ENCODE measurements at regions not wholly inside any gene's neighbourhood (a gene's known extent, or its start where the extent isn't known, plus 50 kb on each side); places are given as distances from the start of the nearest gene placed in this dataset.
A peak's percentile ranks its signal among the peaks of the same experiment; 100 is the strongest.
"Not testable (repeated sequence)": the region's sequence is repeated elsewhere in the genome, so short reads cannot be mapped to it uniquely, and the experiment has no call there.

DNA sequence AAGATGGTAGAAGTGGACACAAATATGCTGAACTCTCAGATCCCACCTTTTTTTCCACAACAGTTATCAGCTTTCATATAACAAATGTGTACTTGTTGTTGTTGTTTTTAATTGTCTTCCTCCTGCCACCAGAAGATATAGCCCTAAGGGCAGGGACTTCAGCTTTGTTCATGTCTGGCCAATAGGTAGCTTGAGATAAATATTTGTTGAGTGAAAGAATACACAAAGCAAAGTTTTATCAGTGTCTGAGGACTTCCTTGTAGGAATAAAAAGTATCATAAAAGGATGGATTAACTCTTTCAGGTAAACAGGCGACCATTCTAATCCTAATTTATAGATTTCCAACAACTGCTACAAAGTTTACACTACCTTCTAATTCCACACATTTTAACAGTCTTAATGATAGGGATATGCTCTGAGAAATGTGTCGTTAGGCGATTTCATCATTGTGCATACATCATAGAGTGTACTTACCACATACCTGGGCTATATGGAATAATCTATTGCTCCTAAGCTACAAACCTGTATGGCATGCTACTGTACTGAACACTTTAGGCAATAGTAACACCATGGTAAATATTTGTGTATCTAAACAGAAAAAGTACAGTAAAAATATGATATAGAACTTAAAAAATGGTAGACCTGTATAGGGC lies 186.1 kb downstream of the ATOH1 start:
- DNase-seq (ENCODE audit: low spot score): no peak

DNA sequence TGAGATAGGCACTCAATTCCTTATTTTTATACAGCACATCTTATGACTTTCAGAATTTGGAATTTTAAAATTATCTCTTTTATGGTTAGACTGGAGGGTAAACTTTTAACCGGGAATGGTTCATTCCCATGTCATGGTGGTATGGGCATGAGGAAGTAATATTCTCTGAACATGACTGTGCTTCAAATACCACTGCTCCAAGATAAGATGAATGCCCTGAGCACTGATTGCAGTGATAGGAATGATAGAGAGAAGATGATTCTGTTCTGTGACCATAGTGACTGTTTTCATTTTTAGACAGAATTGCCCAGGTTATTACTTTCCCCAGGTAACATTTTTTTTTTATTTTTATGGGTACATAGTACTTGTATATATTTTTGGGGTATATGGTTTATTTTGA lies 187.4 kb downstream of the ATOH1 start:
- no peak for DNase-seq (ENCODE audit: low spot score)

DNA sequence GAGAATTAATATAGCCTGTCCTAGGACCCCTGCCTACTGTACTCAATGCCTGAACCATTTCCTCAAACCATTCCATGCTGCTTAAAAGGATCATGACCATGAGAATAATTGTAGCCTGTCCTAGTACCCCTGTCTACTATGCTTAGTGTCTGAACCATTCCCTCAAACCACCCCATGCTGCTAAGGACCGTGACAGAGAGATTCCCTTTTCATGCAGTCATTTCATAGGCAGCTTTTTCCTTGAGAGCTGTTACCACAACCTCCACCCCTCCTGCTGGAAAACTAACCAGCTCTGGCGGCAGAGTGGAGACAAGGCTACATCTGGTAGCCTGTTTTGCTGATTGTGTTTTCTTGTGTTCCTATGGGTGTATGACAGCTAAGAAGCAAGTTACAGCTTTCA lies 174.9 kb upstream of the SMARCAD1 start:
- no peak for DNase-seq (ENCODE audit: low spot score)

DNA sequence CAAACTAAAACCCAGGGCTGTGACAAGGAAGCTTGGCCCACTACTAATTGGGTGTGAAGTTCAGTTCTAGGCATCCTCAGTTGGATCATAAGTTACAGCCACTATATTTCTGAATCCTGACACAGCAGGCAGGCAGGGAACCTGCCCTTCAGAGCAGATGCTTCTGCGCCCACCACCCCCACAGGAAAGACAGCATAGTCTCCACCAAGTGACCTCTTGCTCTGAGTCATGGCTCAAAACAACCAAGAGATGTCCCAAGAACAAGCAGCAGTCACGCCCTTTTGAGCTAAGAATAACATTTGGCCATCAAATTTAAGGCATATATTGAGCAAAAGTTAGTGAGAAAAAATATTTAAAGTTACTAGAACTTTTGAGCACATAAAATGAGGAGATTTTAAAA lies 170.7 kb upstream of the SMARCAD1 start:
- DNase-seq (ENCODE audit: low spot score): no peak

DNA sequence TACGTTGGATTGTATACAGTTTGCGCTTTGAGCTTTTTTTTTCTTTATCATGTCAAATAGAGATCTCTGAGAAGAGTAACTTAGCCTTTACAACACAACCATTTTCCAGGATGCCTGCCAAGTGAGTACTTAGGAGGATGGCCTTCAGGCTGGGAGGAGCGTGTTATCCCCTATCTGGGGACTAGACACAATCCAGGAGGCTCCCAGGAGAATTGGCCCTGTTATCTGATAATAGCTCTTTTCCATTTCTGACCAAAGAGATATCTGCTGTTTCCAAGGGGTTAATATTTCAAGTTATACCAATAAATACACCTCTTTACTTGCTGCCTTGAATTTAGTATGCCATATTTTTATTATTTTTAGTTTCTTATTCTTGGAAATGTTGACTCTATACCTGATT lies 169.5 kb upstream of the SMARCAD1 start:
- no peak for DNase-seq (ENCODE audit: low spot score)

DNA sequence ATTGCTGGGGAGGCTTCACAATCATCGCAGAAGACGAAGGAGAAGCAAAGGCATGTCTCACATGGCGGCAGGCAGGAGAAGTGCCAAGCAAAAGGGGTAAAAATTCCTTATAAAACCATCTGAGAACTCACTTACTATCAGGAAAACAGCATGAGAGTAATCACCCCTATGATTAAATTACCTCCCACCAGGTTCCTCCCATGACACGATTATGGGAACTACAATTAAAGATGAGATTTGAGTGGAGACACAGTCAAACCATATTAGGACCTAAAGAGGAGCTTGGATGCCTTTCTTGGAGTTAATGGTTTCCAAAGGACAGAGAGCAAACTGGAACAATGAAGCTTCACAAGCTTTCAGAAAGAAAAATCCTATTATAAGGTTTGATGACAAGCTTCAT lies 168.4 kb upstream of the SMARCAD1 start:
- DNase-seq (ENCODE audit: low spot score): no peak

DNA sequence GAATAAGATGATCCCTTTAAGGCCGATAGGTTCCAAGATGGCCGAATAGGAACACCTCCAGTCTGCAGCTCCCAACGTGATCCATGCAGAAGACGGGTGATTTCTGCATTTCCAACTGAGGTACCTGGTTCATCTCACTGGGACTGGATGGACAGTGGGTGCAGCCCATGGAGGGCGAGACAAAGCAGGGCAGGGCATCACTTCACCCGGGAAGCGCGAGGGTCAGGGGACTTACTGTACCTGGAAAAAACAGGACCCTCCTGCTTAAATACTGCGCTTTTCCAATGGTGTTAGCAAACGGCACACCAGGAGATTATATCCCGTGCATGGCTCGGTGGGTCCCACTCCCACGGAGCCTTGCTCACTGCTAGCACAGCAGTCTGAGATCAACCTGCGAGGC lies 163.2 kb upstream of the SMARCAD1 start:
- not testable (repeated sequence) for DNase-seq (ENCODE audit: low spot score)

GRCh38 chr4:94063084-94063483 lies 144.6 kb upstream of the SMARCAD1 start:
- no peak for DNase-seq (ENCODE audit: low spot score)

GRCh38 chr4:94068753-94069719 lies 138.6 kb upstream of the SMARCAD1 start:
- no peak for DNase-seq (ENCODE audit: low spot score)

GRCh38 chr4:94076498-94076897 lies 131.2 kb upstream of the SMARCAD1 start:
- no peak for DNase-seq (ENCODE audit: low spot score)

GRCh38 chr4:94084155-94084554 lies 123.5 kb upstream of the SMARCAD1 start:
- DNase-seq (ENCODE audit: low spot score): no peak

GRCh38 chr4:94099141-94099540 lies 108.5 kb upstream of the SMARCAD1 start:
- not testable (repeated sequence) for DNase-seq (ENCODE audit: low spot score)

DNA sequence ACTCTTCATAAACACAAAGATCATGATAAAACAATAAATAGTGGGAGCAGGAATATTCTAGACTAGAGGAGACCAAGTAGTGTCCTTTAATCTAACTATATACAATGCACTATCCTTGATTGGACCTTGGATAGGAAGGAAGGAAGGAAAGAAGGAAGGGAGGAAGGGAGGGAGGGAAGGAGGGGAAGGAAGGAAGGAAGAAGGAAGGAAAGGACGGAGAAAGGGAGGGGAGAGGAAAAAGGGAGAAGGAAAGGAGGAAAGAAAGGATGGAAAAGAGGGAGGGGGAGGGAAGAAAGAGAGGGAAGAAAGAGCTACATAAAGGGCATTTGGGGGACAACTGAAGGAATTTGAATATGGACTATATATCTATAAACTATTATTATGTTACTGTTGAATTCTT lies 95.0 kb upstream of the SMARCAD1 start:
- DNase-seq (ENCODE audit: low spot score): no peak

DNA sequence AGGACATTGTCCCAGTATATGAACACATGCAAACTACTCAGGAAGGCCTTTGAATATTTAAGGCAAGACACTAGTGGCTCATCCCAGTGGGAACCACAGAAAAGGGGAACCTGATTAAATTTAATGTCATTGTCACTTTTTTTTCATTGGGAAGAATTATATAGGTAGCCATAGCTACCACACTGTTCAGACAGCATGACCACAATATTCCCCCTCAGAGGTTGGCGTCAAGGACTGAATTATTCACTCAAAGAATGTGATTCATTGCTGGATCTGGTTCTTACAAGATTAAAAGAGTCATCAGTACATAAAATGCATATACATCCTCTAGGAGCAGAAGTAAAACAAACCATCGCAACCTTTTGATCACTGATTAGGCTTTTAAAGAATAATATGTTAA lies 92.0 kb upstream of the SMARCAD1 start:
- no peak for DNase-seq (ENCODE audit: low spot score)

DNA sequence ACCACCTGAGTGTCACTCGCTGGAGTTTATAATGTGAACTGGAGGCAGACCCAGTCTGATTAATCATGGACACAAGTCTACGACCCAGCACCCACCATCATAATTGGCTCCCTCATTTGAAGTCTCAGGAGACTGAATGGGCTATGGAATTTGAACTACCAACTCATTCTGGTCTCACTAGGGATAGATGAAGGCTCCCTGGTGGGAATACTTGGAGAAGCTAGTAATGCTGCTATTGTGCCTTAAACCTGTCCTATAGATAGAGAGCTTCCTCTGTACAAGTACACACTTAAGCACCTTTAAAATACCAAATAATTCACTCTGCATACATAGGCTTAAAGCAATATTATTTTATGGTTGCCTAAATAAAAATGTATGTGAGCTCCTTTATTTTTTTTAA lies 90.8 kb upstream of the SMARCAD1 start:
- DNase-seq (ENCODE audit: low spot score): no peak

- no peak for DNase-seq (ENCODE audit: low spot score)
These were observed 81.0 kb upstream of the SMARCAD1 start for GRCh38 chr4:94126669-94127068.

DNA sequence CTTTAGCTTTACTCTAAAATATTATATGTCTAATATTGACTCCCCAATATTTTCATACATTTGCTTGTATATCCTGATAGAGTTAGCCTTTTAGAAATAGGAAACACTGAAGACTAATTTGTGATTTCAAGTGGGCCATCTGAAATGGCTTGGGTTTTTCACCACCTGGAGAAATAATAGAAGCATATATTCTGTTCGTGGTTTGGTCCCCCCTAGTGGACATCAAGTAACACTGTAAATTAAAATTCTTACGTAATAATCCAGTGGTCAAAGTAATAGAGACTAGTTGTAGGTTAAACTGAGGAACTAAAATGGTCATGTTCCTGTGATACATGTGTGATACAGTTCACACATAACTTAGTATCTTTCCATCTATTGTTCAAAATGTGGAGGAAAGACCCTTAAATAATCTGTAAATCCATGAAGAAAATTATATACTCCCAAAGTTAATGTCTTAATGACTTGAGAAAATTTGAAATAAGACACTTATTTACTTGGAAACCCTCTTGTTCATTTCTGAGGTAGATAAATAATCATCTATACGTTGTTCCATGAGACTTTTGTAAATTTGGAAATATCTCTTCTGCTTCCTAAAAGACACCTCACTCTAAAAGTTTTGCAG lies 79.8 kb upstream of the SMARCAD1 start:
- DNase-seq (ENCODE audit: low spot score): peak; percentile 18

- DNase-seq (ENCODE audit: low spot score): no peak
These were observed 76.5 kb upstream of the SMARCAD1 start for GRCh38 chr4:94131212-94131611.

DNA sequence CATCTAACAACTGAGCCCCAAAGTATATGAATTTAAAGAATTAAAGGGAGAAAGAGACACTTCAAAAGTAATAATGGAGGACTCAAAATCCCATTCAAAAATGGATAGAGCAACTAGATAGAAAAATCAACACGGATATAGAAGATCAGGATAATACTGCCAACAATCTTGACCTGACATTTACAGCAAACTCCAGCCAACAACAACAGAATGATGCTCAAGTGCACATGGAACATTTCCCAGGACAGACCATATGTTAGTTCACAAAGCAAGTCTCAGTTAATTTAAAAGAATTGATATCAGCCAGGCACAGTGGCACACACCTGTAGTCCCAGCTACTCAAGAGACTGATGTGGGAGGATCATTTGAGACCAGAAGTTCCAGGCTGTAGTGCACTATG lies 72.0 kb upstream of the SMARCAD1 start:
- peak; percentile 94 for DNase-seq (ENCODE audit: low spot score)

- DNase-seq (ENCODE audit: low spot score): no peak
These were observed 67.6 kb upstream of the SMARCAD1 start for GRCh38 chr4:94139931-94140612.

GRCh38 chr4:94141001-94141400 lies 66.7 kb upstream of the SMARCAD1 start:
- DNase-seq (ENCODE audit: low spot score): no peak

GRCh38 chr4:94148052-94148451 lies 59.6 kb upstream of the SMARCAD1 start:
- not testable (repeated sequence) for DNase-seq (ENCODE audit: low spot score)

Data from cerebellar cortex (tissue), 1 donor.